ENCODE measurements at regions not wholly inside any gene's neighbourhood (a gene's known extent, or its start where the extent isn't known, plus 50 kb on each side); places are given as distances from the start of the nearest gene placed in this dataset.

GRCh38 chr14:97036086-97036852 lies 239.1 kb downstream of the VRK1 start:
- no peak for TF ChIP-seq CTCF (conservative IDR thresholded peaks at IDR 0.05; ENCODE audit: low read depth, low read length)
- no peak overlapping the region for H3K4me3 ChIP-seq (ENCODE audit: low read length)
- DNase-seq (ENCODE audit: low read depth) = no peak

GRCh38 chr14:97039717-97040363 lies 242.7 kb downstream of the VRK1 start:
- no peak for TF ChIP-seq CTCF (conservative IDR thresholded peaks at IDR 0.05; ENCODE audit: low read depth, low read length)
- DNase-seq (ENCODE audit: low read depth) = no peak
- H3K4me3 ChIP-seq (ENCODE audit: low read length) = no peak overlapping the region

GRCh38 chr14:97046967-97047366 lies 249.8 kb downstream of the VRK1 start:
- H3K4me3 ChIP-seq (ENCODE audit: low read length) = no peak overlapping the region
- DNase-seq (ENCODE audit: low read depth) = no peak
- TF ChIP-seq CTCF (conservative IDR thresholded peaks at IDR 0.05; ENCODE audit: low read depth, low read length) = no peak

GRCh38 chr14:97052001-97052400 lies 254.8 kb downstream of the VRK1 start:
- H3K4me3 ChIP-seq (ENCODE audit: low read length) = no peak overlapping the region
- no peak for TF ChIP-seq CTCF (conservative IDR thresholded peaks at IDR 0.05; ENCODE audit: low read depth, low read length)
- no peak for DNase-seq (ENCODE audit: low read depth)

GRCh38 chr14:97053941-97054340 lies 256.8 kb downstream of the VRK1 start:
- no peak for DNase-seq (ENCODE audit: low read depth)
- TF ChIP-seq CTCF (conservative IDR thresholded peaks at IDR 0.05; ENCODE audit: low read depth, low read length) = no peak
- no peak overlapping the region for H3K4me3 ChIP-seq (ENCODE audit: low read length)

- no peak for DNase-seq (ENCODE audit: low read depth)
- TF ChIP-seq CTCF (conservative IDR thresholded peaks at IDR 0.05; ENCODE audit: low read depth, low read length) = no peak
- no peak overlapping the region for H3K4me3 ChIP-seq (ENCODE audit: low read length)
These were observed 258.2 kb downstream of the VRK1 start for GRCh38 chr14:97055355-97055754.

- no peak for DNase-seq (ENCODE audit: low read depth)
- no peak overlapping the region for H3K4me3 ChIP-seq (ENCODE audit: low read length)
- TF ChIP-seq CTCF (conservative IDR thresholded peaks at IDR 0.05; ENCODE audit: low read depth, low read length) = no peak
These were observed 258.9 kb downstream of the VRK1 start for GRCh38 chr14:97056086-97056485.

Measured in retinal pigment epithelial cell (primary cell).